ENCODE measurements at regions not wholly inside any gene's neighbourhood (a gene's known extent, or its start where the extent isn't known, plus 50 kb on each side); places are given as distances from the start of the nearest gene placed in this dataset.

GRCh38 chr2:157967856-157968255 is 91.7 kb upstream of the ACVR1 start:
- no peaks in the 10 kb centered on the region for H3K79me1 ChIP-seq (replicated peaks; ENCODE audit: low read length, poor library complexity, severe bottlenecking)
- no peak overlapping the region for H3K27ac ChIP-seq (ENCODE audit: low read length, poor library complexity, severe bottlenecking)
- H3K23ac ChIP-seq (ENCODE audit: low read length in 2 of 2), result no peak overlapping the region
- no peak for DNase-seq
- H2BK12ac ChIP-seq (ENCODE audit: low read length in 2 of 2), result no peak overlapping the region
- no peak overlapping the region for H2AFZ ChIP-seq (ENCODE audit: low read depth, low read length)
- H2BK15ac ChIP-seq (ENCODE audit: low read depth, poor library complexity, severe bottlenecking), result no peak overlapping the region
- no peak overlapping the region for H3K4ac ChIP-seq (ENCODE audit: low read depth in 1 of 2, low read length in 2 of 2)
- no peak overlapping the region for H2BK120ac ChIP-seq (ENCODE audit: low read depth, low read length)
- H3K4me3 ChIP-seq (ENCODE audit: insufficient read depth in 1 of 2, low read depth in 1 of 2, low read length in 2 of 2), result no peak overlapping the region
- no peak overlapping the region for H3K18ac ChIP-seq (ENCODE audit: low read depth in 1 of 2, low read length in 2 of 2)
- H3K14ac ChIP-seq (ENCODE audit: low read length in 2 of 2), result no peak overlapping the region
- WGBS, result 91% methylated on average over 15 of the region's 21 CpGs
- no peak overlapping the region for H4K91ac ChIP-seq (ENCODE audit: low read length)
- H2BK5ac ChIP-seq (ENCODE audit: low read depth, low read length, poor library complexity, severe bottlenecking), result no peak overlapping the region
- no peaks in the 10 kb centered on the region for H3K27me3 ChIP-seq (ENCODE audit: control insufficient read depth in 1 of 2, insufficient read depth in 1 of 2, low read length in 2 of 2)
- no peak overlapping the region for H4K8ac ChIP-seq (ENCODE audit: low read length)
- H3K36me3 ChIP-seq (ENCODE audit: control insufficient read depth in 1 of 2, insufficient read depth in 2 of 2, low read depth in 1 of 2, low read length in 2 of 2), result no peaks in the 10 kb centered on the region
- no peak overlapping the region for H2AK5ac ChIP-seq (ENCODE audit: low read length, severe bottlenecking)
- no peaks in the 10 kb centered on the region for H3K9me3 ChIP-seq (ENCODE audit: control insufficient read depth, low read length)
- H3K9ac ChIP-seq (ENCODE audit: low read length), result no peak overlapping the region
- peaks cover 4% of the 10 kb centered on the region for H3K4me1 ChIP-seq (ENCODE audit: control insufficient read depth, insufficient read depth, low read depth, low read length)
- H3K4me2 ChIP-seq (ENCODE audit: low read length, poor library complexity, severe bottlenecking), result no peak overlapping the region

GRCh38 chr2:157959249-157959648 is 83.1 kb upstream of the ACVR1 start:
- 86% methylated on average over 3 of the region's 3 CpGs for WGBS

GRCh38 chr2:157957596-157957995 is 81.5 kb upstream of the ACVR1 start:
- Histone ChIP-seq H3K23ac (ENCODE audit: low read length in 2 of 2) (no peak overlapping the region), H4K91ac (ENCODE audit: low read length) (no peak overlapping the region), H3K14ac (ENCODE audit: low read length in 2 of 2) (no peak overlapping the region), H2BK15ac (ENCODE audit: low read depth, poor library complexity, severe bottlenecking) (no peak overlapping the region), H2BK12ac (ENCODE audit: low read length in 2 of 2) (no peak overlapping the region), H2BK5ac (ENCODE audit: low read depth, low read length, poor library complexity, severe bottlenecking) (no peak overlapping the region), H4K8ac (ENCODE audit: low read length) (no peak overlapping the region), H3K79me1 (replicated peaks; ENCODE audit: low read length, poor library complexity, severe bottlenecking) (no peaks in the 10 kb centered on the region), H3K18ac (ENCODE audit: low read depth in 1 of 2, low read length in 2 of 2) (no peak overlapping the region), H3K9ac (ENCODE audit: low read length) (no peak overlapping the region), H3K4me1 (ENCODE audit: control insufficient read depth, insufficient read depth, low read depth, low read length) (no peaks in the 10 kb centered on the region), H3K27me3 (ENCODE audit: control insufficient read depth in 1 of 2, insufficient read depth in 1 of 2, low read length in 2 of 2) (no peaks in the 10 kb centered on the region), H3K27ac (ENCODE audit: low read length, poor library complexity, severe bottlenecking) (no peak overlapping the region), H2BK120ac (ENCODE audit: low read depth, low read length) (no peak overlapping the region), H2AFZ (ENCODE audit: low read depth, low read length) (no peak overlapping the region), H3K36me3 (ENCODE audit: control insufficient read depth in 1 of 2, insufficient read depth in 2 of 2, low read depth in 1 of 2, low read length in 2 of 2) (no peaks in the 10 kb centered on the region), H3K9me3 (ENCODE audit: control insufficient read depth, low read length) (peaks cover 27% of the 10 kb centered on the region), H3K4me3 (ENCODE audit: insufficient read depth in 1 of 2, low read depth in 1 of 2, low read length in 2 of 2) (no peak overlapping the region), H3K4ac (ENCODE audit: low read depth in 1 of 2, low read length in 2 of 2) (no peak overlapping the region), H2AK5ac (ENCODE audit: low read length, severe bottlenecking) (no peak overlapping the region), H3K4me2 (ENCODE audit: low read length, poor library complexity, severe bottlenecking) (no peak overlapping the region)
- no peak for DNase-seq
- no CpG with 5 or more reads among the region's 3 CpGs for WGBS

More at GRCh38 chr2:157959249-157959648, 83.1 kb upstream of the ACVR1 start:
- no peaks in the 10 kb centered on the region for H3K4me1 ChIP-seq (ENCODE audit: control insufficient read depth, insufficient read depth, low read depth, low read length)
- H3K36me3 ChIP-seq (ENCODE audit: control insufficient read depth in 1 of 2, insufficient read depth in 2 of 2, low read depth in 1 of 2, low read length in 2 of 2), result no peaks in the 10 kb centered on the region
- no peak overlapping the region for H2BK15ac ChIP-seq (ENCODE audit: low read depth, poor library complexity, severe bottlenecking)
- no peaks in the 10 kb centered on the region for H3K79me1 ChIP-seq (replicated peaks; ENCODE audit: low read length, poor library complexity, severe bottlenecking)
- no peak overlapping the region for H3K4ac ChIP-seq (ENCODE audit: low read depth in 1 of 2, low read length in 2 of 2)
- H3K27ac ChIP-seq (ENCODE audit: low read length, poor library complexity, severe bottlenecking), result no peak overlapping the region
- peaks cover 27% of the 10 kb centered on the region for H3K9me3 ChIP-seq (ENCODE audit: control insufficient read depth, low read length)
- H3K14ac ChIP-seq (ENCODE audit: low read length in 2 of 2), result no peak overlapping the region
- H3K9ac ChIP-seq (ENCODE audit: low read length), result no peak overlapping the region
- H3K4me3 ChIP-seq (ENCODE audit: insufficient read depth in 1 of 2, low read depth in 1 of 2, low read length in 2 of 2), result no peak overlapping the region
- H3K27me3 ChIP-seq (ENCODE audit: control insufficient read depth in 1 of 2, insufficient read depth in 1 of 2, low read length in 2 of 2), result no peaks in the 10 kb centered on the region
- H4K8ac ChIP-seq (ENCODE audit: low read length), result no peak overlapping the region
- no peak overlapping the region for H2AFZ ChIP-seq (ENCODE audit: low read depth, low read length)
- no peak overlapping the region for H2AK5ac ChIP-seq (ENCODE audit: low read length, severe bottlenecking)
- H4K91ac ChIP-seq (ENCODE audit: low read length), result no peak overlapping the region
- no peak overlapping the region for H3K18ac ChIP-seq (ENCODE audit: low read depth in 1 of 2, low read length in 2 of 2)
- no peak overlapping the region for H2BK12ac ChIP-seq (ENCODE audit: low read length in 2 of 2)
- H3K4me2 ChIP-seq (ENCODE audit: low read length, poor library complexity, severe bottlenecking), result no peak overlapping the region
- no peak overlapping the region for H2BK120ac ChIP-seq (ENCODE audit: low read depth, low read length)
- no peak overlapping the region for H3K23ac ChIP-seq (ENCODE audit: low read length in 2 of 2)
- no peak overlapping the region for H2BK5ac ChIP-seq (ENCODE audit: low read depth, low read length, poor library complexity, severe bottlenecking)
- no peak for DNase-seq

- no peak overlapping the region for H2BK5ac ChIP-seq (ENCODE audit: low read depth, low read length, poor library complexity, severe bottlenecking)
- H3K9me3 ChIP-seq (ENCODE audit: control insufficient read depth, low read length), result peaks cover 21% of the 10 kb centered on the region
- H3K36me3 ChIP-seq (ENCODE audit: control insufficient read depth in 1 of 2, insufficient read depth in 2 of 2, low read depth in 1 of 2, low read length in 2 of 2), result no peaks in the 10 kb centered on the region
- no peak overlapping the region for H2BK120ac ChIP-seq (ENCODE audit: low read depth, low read length)
- no peak overlapping the region for H2AK5ac ChIP-seq (ENCODE audit: low read length, severe bottlenecking)
- H4K8ac ChIP-seq (ENCODE audit: low read length), result no peak overlapping the region
- no peak overlapping the region for H2BK15ac ChIP-seq (ENCODE audit: low read depth, poor library complexity, severe bottlenecking)
- H3K4me1 ChIP-seq (ENCODE audit: control insufficient read depth, insufficient read depth, low read depth, low read length), result no peaks in the 10 kb centered on the region
- H3K79me1 ChIP-seq (replicated peaks; ENCODE audit: low read length, poor library complexity, severe bottlenecking), result no peaks in the 10 kb centered on the region
- no peak overlapping the region for H3K18ac ChIP-seq (ENCODE audit: low read depth in 1 of 2, low read length in 2 of 2)
- no peak for DNase-seq
- H3K23ac ChIP-seq (ENCODE audit: low read length in 2 of 2), result no peak overlapping the region
- H3K4me2 ChIP-seq (ENCODE audit: low read length, poor library complexity, severe bottlenecking), result no peak overlapping the region
- H2AFZ ChIP-seq (ENCODE audit: low read depth, low read length), result no peak overlapping the region
- H3K14ac ChIP-seq (ENCODE audit: low read length in 2 of 2), result no peak overlapping the region
- no peaks in the 10 kb centered on the region for H3K27me3 ChIP-seq (ENCODE audit: control insufficient read depth in 1 of 2, insufficient read depth in 1 of 2, low read length in 2 of 2)
- WGBS, result 89% methylated on average over 4 of the region's 4 CpGs
- no peak overlapping the region for H2BK12ac ChIP-seq (ENCODE audit: low read length in 2 of 2)
- no peak overlapping the region for H4K91ac ChIP-seq (ENCODE audit: low read length)
- no peak overlapping the region for H3K4ac ChIP-seq (ENCODE audit: low read depth in 1 of 2, low read length in 2 of 2)
- H3K9ac ChIP-seq (ENCODE audit: low read length), result no peak overlapping the region
- H3K27ac ChIP-seq (ENCODE audit: low read length, poor library complexity, severe bottlenecking), result no peak overlapping the region
- H3K4me3 ChIP-seq (ENCODE audit: insufficient read depth in 1 of 2, low read depth in 1 of 2, low read length in 2 of 2), result no peak overlapping the region
Measured at GRCh38 chr2:157952558-157952957, 76.4 kb upstream of the ACVR1 start.
